ENCODE measurements at regions not wholly inside any gene's neighbourhood (a gene's known extent, or its start where the extent isn't known, plus 50 kb on each side); places are given as distances from the start of the nearest gene placed in this dataset.

DNA sequence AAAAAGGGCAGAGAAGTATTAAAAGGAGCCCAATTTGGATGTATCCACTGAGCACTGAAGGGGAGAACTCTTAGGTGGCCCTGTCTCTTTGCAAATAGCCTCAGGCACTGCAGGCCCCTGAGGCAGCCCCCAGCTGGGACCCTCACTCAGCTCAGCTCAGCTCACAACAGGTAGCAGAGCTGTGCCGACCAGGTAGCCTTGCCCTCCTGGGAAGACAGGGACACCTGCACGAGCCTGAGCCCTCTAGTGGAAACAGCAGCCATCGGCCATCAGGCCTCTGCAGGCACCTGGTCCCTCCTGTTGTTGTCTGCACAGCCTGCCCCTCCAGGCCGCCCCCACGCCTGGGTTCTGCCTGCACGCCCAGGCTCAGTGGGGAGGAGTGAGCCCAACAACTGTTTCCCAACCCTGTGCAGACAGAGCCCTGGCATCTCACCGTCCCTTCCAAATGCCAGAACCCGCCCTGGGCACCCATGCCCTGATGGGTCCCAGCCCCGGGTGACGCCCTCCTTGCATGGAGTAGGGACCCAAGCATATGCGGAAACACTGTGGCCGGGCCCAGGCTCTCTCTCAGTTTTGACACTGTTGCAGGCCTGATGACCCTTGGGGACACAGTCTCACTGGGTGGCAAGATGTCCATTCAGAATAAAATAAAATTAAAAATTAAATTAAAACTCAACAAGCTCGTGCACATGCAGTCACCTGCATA is 60.0 kb upstream of the AJAP1 start:
- no peak for DNase-seq (ENCODE audit: extremely low read depth in 1 of 2, low read depth in 1 of 2)

GRCh38 chr1:4595341-4596225 is 58.8 kb upstream of the AJAP1 start:
- DNase-seq (ENCODE audit: extremely low read depth in 1 of 2, low read depth in 1 of 2) = no peak

DNA sequence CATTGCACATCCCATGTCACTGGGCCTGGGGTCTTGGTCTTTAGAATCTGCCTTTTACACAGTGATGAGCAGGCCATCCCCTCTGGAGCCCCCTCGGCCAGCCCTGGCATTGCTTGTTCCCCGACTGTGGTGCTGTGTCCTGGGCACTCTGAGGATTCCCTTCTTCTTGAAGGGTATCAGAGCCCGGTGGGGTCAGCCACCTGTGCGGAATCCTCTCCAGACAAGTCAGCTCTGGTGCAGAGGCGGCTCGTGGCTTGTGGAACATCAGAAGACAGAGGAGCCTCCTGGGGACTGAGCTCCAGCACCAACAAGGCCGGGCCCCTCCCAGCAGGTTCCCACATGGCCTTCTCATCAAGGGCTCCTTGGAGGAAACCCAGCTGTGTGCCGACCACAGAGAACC is 57.9 kb upstream of the AJAP1 start:
- DNase-seq (ENCODE audit: extremely low read depth in 1 of 2, low read depth in 1 of 2) = no peak

DNA sequence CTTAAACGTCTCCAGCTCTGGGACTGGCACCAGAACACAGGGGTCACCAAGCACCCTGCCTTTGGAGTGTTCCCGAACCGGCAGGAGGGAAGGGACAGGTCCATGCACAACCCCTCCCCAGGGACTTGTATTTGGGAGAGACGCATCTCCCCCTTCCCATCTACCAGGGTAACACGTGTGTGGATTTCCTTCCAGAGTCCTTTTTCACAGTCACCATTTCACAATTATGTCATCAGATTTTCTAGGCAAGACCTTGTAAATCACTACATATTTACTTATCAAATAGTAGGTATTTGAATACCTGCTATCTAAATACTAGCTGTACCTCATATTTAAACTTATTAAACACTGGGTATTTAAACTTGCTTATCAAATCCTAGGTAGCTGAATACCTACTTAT is 57.4 kb upstream of the AJAP1 start:
- DNase-seq (ENCODE audit: extremely low read depth in 1 of 2, low read depth in 1 of 2) = no peak

DNA sequence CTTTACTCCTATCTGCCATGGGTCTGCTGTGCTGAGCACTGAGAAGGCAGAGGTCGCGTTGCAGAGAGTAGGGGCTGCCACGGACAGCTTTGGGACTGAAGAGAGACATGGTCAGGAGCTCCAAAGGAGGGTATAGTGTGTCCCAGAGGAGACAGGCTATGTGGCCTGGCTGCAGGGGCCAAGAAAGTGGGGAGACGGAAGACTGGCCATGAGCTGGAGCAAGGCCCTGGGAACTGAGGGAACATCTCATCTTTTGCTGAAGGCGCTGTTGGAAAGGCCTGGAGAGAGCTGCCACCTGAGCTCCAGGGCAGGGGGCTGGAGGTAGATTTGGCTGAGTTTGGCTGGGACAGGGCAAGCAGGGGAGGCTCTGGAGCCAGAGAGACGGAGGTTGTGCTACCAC is 55.8 kb upstream of the AJAP1 start:
- DNase-seq (ENCODE audit: extremely low read depth in 1 of 2, low read depth in 1 of 2) = no peak

- no peak for DNase-seq (ENCODE audit: extremely low read depth in 1 of 2, low read depth in 1 of 2)
Observed at GRCh38 chr1:4599521-4599920, 54.9 kb upstream of the AJAP1 start.

DNA sequence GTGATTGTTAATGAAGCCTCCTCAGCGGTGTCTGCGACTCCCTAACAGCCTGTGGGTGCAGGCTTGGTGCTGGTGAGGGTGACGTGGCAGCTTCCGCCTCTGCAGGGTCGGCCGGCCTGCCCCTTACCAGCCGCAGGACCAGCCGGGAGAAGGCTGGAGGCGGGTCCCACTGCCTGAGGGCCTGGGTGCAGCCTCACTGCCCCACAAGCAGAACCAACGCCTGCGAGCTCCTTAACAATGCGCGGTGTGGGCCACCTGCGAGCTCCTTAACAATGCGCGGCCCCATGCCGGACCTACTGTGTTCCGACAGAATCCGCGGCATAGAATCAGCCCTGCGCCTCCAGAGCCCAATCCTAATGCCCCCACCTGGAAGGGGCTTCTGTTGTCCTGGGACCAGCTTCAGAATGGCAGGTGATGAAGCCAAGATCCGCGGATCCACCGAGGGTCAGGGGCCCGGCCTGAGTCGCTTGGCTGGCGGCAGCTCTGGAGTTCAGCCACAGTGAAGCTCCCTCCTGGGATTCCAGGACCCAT is 54.4 kb upstream of the AJAP1 start:
- no peak for DNase-seq (ENCODE audit: extremely low read depth in 1 of 2, low read depth in 1 of 2)

GRCh38 chr1:4600615-4601460 is 53.6 kb upstream of the AJAP1 start:
- DNase-seq (ENCODE audit: extremely low read depth in 1 of 2, low read depth in 1 of 2) = no peak

- no peak for DNase-seq (ENCODE audit: extremely low read depth in 1 of 2, low read depth in 1 of 2)
Observed at GRCh38 chr1:4601941-4602340, 52.5 kb upstream of the AJAP1 start.

DNA sequence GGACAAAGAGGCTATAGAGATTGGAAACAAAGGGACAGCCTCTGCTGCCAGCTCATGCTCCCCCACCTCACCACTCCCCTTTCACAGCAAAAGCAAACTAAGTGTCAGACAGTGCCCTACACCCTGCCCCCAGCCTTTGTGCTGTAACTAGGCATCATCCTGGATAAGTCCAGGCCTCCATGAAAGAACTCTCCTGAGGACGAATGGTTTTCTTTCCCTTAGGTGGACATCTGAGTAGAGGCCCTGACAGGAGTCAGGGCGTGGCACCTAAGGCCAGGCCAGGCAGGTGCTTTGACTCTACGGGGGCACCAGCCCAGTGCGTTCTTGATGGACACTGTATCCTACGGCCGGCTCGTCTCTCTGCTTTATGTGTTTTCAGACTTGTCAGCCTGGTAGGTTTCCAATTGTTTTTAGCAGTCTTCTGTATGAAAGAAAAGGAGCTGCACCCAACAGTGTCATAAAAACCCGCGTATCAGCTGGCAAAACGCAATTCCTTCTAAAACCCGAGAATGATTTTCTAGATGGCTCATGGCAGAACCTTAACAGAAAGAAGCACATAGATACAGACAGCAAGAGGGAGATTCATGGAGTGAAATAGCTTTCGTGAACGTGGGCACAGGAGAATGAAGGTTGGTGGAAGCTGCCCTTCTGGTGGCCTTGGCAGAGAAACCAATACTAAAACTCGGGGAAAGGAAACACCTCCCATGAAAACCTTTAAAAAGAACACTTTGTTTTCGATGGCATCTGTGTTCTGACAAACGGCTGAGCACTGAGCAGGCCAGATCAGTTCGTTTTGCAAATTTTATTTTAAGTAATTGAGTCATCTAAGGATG is 51.7 kb upstream of the AJAP1 start:
- DNase-seq (ENCODE audit: extremely low read depth in 1 of 2, low read depth in 1 of 2) = no peak

- no peak for DNase-seq (ENCODE audit: extremely low read depth in 1 of 2, low read depth in 1 of 2)
Observed at GRCh38 chr1:4603295-4604110, 50.9 kb upstream of the AJAP1 start.

All from stimulated activated CD8-positive, alpha-beta memory T cell treated with anti-CD3 and anti-CD28 coated beads, Interleukin-7, amount 100 ng/mL, for 48 hours (primary cell).